Tibial nerve (tissue), 3 donors: ENCODE measurements at regions not wholly inside any gene's neighbourhood (a gene's known extent, or its start where the extent isn't known, plus 50 kb on each side); places are given as distances from the start of the nearest gene placed in this dataset.

Experiments
- POLR2A ChIP-seq, 2 donors: fragments of 450-650 bp; IDR thresholded peaks; one replicate each; pipeline ENCODE4 v1.6.1; 2017; ENCODE audit warnings: antibody characterized with exemption in 2 of 2, mild to moderate bottlenecking in 2 of 2, moderate library complexity in 2 of 2
- TF ChIP-seq, protein P1 (sequence below), 5 experiments: fragments of 200-600 bp in 3 of 5; fragments of 450-650 bp in 2 of 5; sonication (generic) in 3 of 5; IDR thresholded peaks; one replicate each; pipeline ENCODE4 v1.5.1; 2016 to 2019; ENCODE audit warnings: antibody characterized with exemption in 5 of 5, mild to moderate bottlenecking in 3 of 5, moderate library complexity in 2 of 5

DNA sequence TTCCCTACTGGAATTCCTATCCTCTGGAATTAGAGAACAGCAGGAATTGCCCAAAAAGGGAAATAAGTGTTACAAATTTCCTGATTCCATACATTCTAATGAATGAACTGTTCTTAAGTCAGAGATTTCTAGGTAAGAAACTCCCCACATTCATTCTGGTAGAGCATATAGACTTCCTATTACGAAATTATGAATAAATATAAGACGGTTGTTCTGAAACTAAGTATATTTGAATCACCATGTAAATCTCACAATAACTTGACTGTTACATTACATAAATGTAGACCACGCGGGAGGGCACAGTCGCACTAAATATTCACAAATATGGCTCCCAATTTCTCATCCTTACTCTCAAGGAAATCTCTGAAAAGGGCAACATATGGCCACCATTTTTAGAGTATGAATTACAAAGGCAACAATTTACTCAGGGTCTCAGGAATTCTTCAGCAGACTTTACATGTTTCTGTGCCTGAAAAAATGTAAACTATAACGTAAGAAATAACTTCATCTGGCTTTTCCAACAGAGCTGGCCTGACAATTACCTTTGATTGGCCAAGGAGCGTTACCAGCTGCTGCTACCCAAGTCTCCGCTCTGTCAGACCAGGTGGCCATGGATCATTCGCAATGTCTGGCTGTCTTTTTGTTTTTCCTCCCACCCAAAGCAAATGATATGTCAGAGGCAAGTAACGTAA, 115.8 kb downstream of the MPP7 start:
- TF ChIP-seq, protein P1, sequence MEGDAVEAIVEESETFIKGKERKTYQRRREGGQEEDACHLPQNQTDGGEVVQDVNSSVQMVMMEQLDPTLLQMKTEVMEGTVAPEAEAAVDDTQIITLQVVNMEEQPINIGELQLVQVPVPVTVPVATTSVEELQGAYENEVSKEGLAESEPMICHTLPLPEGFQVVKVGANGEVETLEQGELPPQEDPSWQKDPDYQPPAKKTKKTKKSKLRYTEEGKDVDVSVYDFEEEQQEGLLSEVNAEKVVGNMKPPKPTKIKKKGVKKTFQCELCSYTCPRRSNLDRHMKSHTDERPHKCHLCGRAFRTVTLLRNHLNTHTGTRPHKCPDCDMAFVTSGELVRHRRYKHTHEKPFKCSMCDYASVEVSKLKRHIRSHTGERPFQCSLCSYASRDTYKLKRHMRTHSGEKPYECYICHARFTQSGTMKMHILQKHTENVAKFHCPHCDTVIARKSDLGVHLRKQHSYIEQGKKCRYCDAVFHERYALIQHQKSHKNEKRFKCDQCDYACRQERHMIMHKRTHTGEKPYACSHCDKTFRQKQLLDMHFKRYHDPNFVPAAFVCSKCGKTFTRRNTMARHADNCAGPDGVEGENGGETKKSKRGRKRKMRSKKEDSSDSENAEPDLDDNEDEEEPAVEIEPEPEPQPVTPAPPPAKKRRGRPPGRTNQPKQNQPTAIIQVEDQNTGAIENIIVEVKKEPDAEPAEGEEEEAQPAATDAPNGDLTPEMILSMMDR (IDR thresholded peaks at IDR 0.05), result no peak
- TF ChIP-seq POLR2A (IDR thresholded peaks at IDR 0.05), result no peak
